Gastrocnemius medialis (tissue), 4 donors: ENCODE measurements at regions not wholly inside any gene's neighbourhood (a gene's known extent, or its start where the extent isn't known, plus 50 kb on each side); places are given as distances from the start of the nearest gene placed in this dataset.
A peak's percentile ranks its signal among the peaks of the same experiment; 100 is the strongest.

Experiments
- ATAC-seq, 2 donors: fragments of 150-250 bp; one replicate each; pipeline ENCODE4 v1.9.1; 2016
- DNase-seq, 2 donors: peaks; one replicate each; pipeline ENCODE4 v3.0.0-alpha.2; 2019
- H3K27ac ChIP-seq, 4 donors: fragments of 200-600 bp; sonication (generic); 1 replicate in 1 of 4; 2 replicates in 3 of 4; pipeline ENCODE4 v1.5.1; 2016 to 2018; ENCODE audit warnings: mild to moderate bottlenecking in 2 of 4, moderate library complexity in 1 of 4
- H3K27me3 ChIP-seq, 3 donors: fragments of 200-600 bp; sonication (generic) in 2 of 3; 1 replicate in 1 of 3; 2 replicates in 2 of 3; pipeline versions ENCODE4 v1.5.1 to v1.6.0; 2016 to 2019; ENCODE audit warnings: mild to moderate bottlenecking in 1 of 3, moderate library complexity in 1 of 3
- H3K36me3 ChIP-seq, 2 donors: fragments of 200-600 bp; sonication (generic) in 1 of 2; one replicate each; pipeline ENCODE4 v1.5.1; 2017 to 2018
- H3K4me1 ChIP-seq, 2 donors: fragments of 200-600 bp; sonication (generic) in 1 of 2; one replicate each; pipeline ENCODE4 v1.5.1; 2016 to 2017; ENCODE audit warnings: mild to moderate bottlenecking in 2 of 2
- H3K4me3 ChIP-seq, 4 donors: fragments of 200-600 bp; sonication (generic) in 3 of 4; 1 replicate in 1 of 4; 2 replicates in 3 of 4; pipeline ENCODE4 v1.5.1; 2016 to 2019; ENCODE audit warnings: mild to moderate bottlenecking in 2 of 4
- H3K9me3 ChIP-seq, 3 donors: fragments of 200-600 bp; sonication (generic) in 2 of 3; 1 replicate in 1 of 3; 2 replicates in 2 of 3; pipeline ENCODE4 v1.5.1; 2016 to 2019
- CTCF ChIP-seq, 5 experiments: fragments of 450-650 bp in 3 of 5; fragments of 200-600 bp in 2 of 5; sonication (generic) in 2 of 5; IDR thresholded peaks in 4 of 5; conservative IDR thresholded peaks in 1 of 5; 1 replicate in 4 of 5; 2 replicates in 1 of 5; pipeline ENCODE4 v1.5.1; 2016 to 2019; ENCODE audit warnings: antibody characterized with exemption in 5 of 5, mild to moderate bottlenecking in 3 of 5, moderate library complexity in 3 of 5
- POLR2A ChIP-seq, 2 donors: fragments of 450-650 bp; IDR thresholded peaks; one replicate each; pipeline ENCODE4 v1.6.1; 2017; ENCODE audit warnings: antibody characterized with exemption in 2 of 2, mild to moderate bottlenecking in 2 of 2, moderate library complexity in 2 of 2
- in situ Hi-C, 4 donors: fragments of 200-750 bp; cut with MboI; loops; one replicate each; pipeline versions ENCODE4 v1.15.0 to v1.8.0; 2017; ENCODE audit warnings: low sequenced_read_pairs in 4 of 4
- intact Hi-C: fragments of 100-400 bp; cut with DNase I; formaldehyde crosslinking; loops from one replicate; pipeline ENCODE4 v1.15.1; 2023; ENCODE audit warnings: low total_unique reads

GRCh38 chr9:86641970-86642369 lies 287.8 kb upstream of the TUT7 start:
- Histone ChIP-seq H3K9me3 (no peaks in the 10 kb centered on the region), H3K36me3 (no peaks in the 10 kb centered on the region), H3K27ac (no peak overlapping the region), H3K27me3 (no peaks in the 10 kb centered on the region), H3K4me1 (no peaks in the 10 kb centered on the region), H3K4me3 (no peak overlapping the region)
- DNase-seq (no peak), ATAC-seq (no peak)
- intact Hi-C loops: no loop called here
- TF ChIP-seq POLR2A (IDR thresholded peaks at IDR 0.05): no peak
- no peak for TF ChIP-seq CTCF (IDR thresholded peaks at IDR 0.05 in 4 of 5, conservative IDR thresholded peaks at IDR 0.05 in 1 of 5)
- in situ Hi-C loops: loop anchor here in 1 of 4 donors (25.0 kb wide), 2 partner anchors 95 to 670 kb away; no protein-coding TSS in a partner anchor

GRCh38 chr9:86639899-86640379 lies 285.7 kb upstream of the TUT7 start:
- Histone ChIP-seq H3K9me3 (no peaks in the 10 kb centered on the region), H3K4me1 (no peaks in the 10 kb centered on the region), H3K4me3 (no peak overlapping the region), H3K27me3 (no peaks in the 10 kb centered on the region), H3K36me3 (no peaks in the 10 kb centered on the region), H3K27ac (no peak overlapping the region)
- DNase-seq (no peak), ATAC-seq (no peak)
- in situ Hi-C loops: loop anchor here in 1 of 4 donors (25.0 kb wide), 2 partner anchors 97 to 672 kb away; no protein-coding TSS in a partner anchor
- intact Hi-C loops: no loop called here
- no peak for TF ChIP-seq POLR2A (IDR thresholded peaks at IDR 0.05)
- no peak for TF ChIP-seq CTCF (IDR thresholded peaks at IDR 0.05 in 4 of 5, conservative IDR thresholded peaks at IDR 0.05 in 1 of 5)

GRCh38 chr9:86639287-86639686 lies 285.1 kb upstream of the TUT7 start:
- intact Hi-C loops (no loop called here), in situ Hi-C loops (loop anchor here in 1 of 4 donors (25.0 kb wide), 2 partner anchors 98 to 673 kb away; no protein-coding TSS in a partner anchor)
- Histone ChIP-seq H3K36me3 (no peaks in the 10 kb centered on the region), H3K4me1 (no peaks in the 10 kb centered on the region), H3K9me3 (no peaks in the 10 kb centered on the region), H3K27ac (no peak overlapping the region), H3K27me3 (no peaks in the 10 kb centered on the region), H3K4me3 (no peak overlapping the region)
- TF ChIP-seq POLR2A (IDR thresholded peaks at IDR 0.05) (no peak), CTCF (IDR thresholded peaks at IDR 0.05 in 4 of 5, conservative IDR thresholded peaks at IDR 0.05 in 1 of 5) (no peak)
- no peak for ATAC-seq
- no peak for DNase-seq

GRCh38 chr9:86638109-86638508 lies 283.9 kb upstream of the TUT7 start:
- in situ Hi-C loops: loop anchor here in 1 of 4 donors (25.0 kb wide), 2 partner anchors 99 to 674 kb away; no protein-coding TSS in a partner anchor
- intact Hi-C loops: no loop called here
- TF ChIP-seq POLR2A (IDR thresholded peaks at IDR 0.05) (no peak), CTCF (IDR thresholded peaks at IDR 0.05 in 4 of 5, conservative IDR thresholded peaks at IDR 0.05 in 1 of 5) (no peak)
- H3K4me1 ChIP-seq: no peaks in the 10 kb centered on the region
- no peak overlapping the region for H3K27ac ChIP-seq
- no peaks in the 10 kb centered on the region for H3K36me3 ChIP-seq
- no peaks in the 10 kb centered on the region for H3K9me3 ChIP-seq
- DNase-seq (no peak), ATAC-seq (no peak)
- H3K27me3 ChIP-seq: no peaks in the 10 kb centered on the region
- no peak overlapping the region for H3K4me3 ChIP-seq

GRCh38 chr9:86637515-86637914 lies 283.3 kb upstream of the TUT7 start:
- in situ Hi-C loops: loop anchor here in 1 of 4 donors (25.0 kb wide), 2 partner anchors 100 to 675 kb away; no protein-coding TSS in a partner anchor
- H3K36me3 ChIP-seq: no peaks in the 10 kb centered on the region
- ATAC-seq (no peak), DNase-seq (no peak)
- H3K27ac ChIP-seq: no peak overlapping the region
- H3K4me3 ChIP-seq: no peak overlapping the region
- H3K27me3 ChIP-seq: no peaks in the 10 kb centered on the region
- no peaks in the 10 kb centered on the region for H3K9me3 ChIP-seq
- peak in 1 of 5 experiments; percentile 25 for TF ChIP-seq CTCF (IDR thresholded peaks at IDR 0.05 in 4 of 5, conservative IDR thresholded peaks at IDR 0.05 in 1 of 5)
- TF ChIP-seq POLR2A (IDR thresholded peaks at IDR 0.05): no peak
- H3K4me1 ChIP-seq: no peaks in the 10 kb centered on the region
- intact Hi-C loops: no loop called here
